ENCODE measurements at regions not wholly inside any gene's neighbourhood (a gene's known extent, or its start where the extent isn't known, plus 50 kb on each side); places are given as distances from the start of the nearest gene placed in this dataset.

DNA sequence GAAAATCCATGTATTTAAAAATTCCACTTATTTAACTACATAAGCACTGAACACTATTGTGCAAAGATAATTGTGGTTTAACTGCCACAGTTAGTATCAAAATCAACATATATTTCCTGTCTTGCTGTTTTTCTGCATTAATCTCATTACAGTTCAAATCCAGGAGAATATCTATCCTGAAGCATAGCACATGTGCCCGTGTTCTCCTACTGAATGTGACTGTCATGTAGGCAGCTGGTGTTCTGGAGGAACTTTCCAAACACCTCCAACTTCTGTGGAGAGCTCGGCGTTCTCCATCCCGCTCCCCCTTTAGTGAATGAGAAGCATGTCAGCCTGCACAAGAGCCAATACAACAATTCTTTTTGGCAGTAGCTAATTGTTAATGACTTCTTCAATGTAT is 76.4 kb upstream of the IKZF1 start:
- no peak overlapping the region for H3K4me2 ChIP-seq
- no peak overlapping the region for H3K9ac ChIP-seq

DNA sequence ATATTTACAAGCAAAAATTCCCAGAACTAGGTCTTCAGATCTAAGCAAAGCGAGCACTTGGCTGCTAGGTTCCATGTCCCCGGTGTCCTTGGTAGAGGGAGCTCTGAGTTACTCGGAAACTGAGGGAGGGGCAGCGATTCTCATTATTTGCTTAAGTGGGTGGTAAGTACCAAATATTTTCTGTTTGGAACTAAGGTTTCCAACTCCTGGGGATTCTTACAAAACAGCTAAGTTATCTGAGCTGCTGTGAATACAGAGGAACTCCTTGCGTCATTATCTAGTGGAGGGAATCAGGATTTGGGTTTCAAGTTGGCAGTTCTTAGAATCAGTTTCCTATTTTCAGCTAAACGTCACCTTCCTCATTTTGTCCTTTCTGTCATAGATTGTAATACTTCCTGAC is 76.8 kb upstream of the IKZF1 start:
- H3K79me2 ChIP-seq (ENCODE audit: insufficient read depth, low read depth): no peaks in the 10 kb centered on the region
- H3K27me3 ChIP-seq (ENCODE audit: insufficient read depth, low read depth): no peaks in the 10 kb centered on the region
- H3K4me3 ChIP-seq (IDR thresholded peaks at IDR 0.05; ENCODE audit: insufficient read depth, low read depth, low read length): no peak overlapping the region
- no peak overlapping the region for H3K9ac ChIP-seq
- no peak overlapping the region for H3K27ac ChIP-seq
- no peaks in the 10 kb centered on the region for H3K4me1 ChIP-seq (ENCODE audit: low read depth, poor library complexity, severe bottlenecking)
- H2AFZ ChIP-seq (ENCODE audit: low read depth): no peak overlapping the region
- no peaks in the 10 kb centered on the region for H3K36me3 ChIP-seq (ENCODE audit: insufficient read depth)
- TF ChIP-seq, protein P1, sequence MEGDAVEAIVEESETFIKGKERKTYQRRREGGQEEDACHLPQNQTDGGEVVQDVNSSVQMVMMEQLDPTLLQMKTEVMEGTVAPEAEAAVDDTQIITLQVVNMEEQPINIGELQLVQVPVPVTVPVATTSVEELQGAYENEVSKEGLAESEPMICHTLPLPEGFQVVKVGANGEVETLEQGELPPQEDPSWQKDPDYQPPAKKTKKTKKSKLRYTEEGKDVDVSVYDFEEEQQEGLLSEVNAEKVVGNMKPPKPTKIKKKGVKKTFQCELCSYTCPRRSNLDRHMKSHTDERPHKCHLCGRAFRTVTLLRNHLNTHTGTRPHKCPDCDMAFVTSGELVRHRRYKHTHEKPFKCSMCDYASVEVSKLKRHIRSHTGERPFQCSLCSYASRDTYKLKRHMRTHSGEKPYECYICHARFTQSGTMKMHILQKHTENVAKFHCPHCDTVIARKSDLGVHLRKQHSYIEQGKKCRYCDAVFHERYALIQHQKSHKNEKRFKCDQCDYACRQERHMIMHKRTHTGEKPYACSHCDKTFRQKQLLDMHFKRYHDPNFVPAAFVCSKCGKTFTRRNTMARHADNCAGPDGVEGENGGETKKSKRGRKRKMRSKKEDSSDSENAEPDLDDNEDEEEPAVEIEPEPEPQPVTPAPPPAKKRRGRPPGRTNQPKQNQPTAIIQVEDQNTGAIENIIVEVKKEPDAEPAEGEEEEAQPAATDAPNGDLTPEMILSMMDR (conservative IDR thresholded peaks at IDR 0.05; ENCODE audit: low read depth, low read length): no peak
- H3K4me2 ChIP-seq: no peak overlapping the region
- H4K20me1 ChIP-seq (ENCODE audit: insufficient read depth): no peaks in the 10 kb centered on the region

More for the DNA sequence above, 76.4 kb upstream of the IKZF1 start:
- H3K36me3 ChIP-seq (ENCODE audit: insufficient read depth): no peaks in the 10 kb centered on the region
- H3K27ac ChIP-seq: no peak overlapping the region
- TF ChIP-seq, protein P1 (conservative IDR thresholded peaks at IDR 0.05; ENCODE audit: low read depth, low read length): no peak
- no peaks in the 10 kb centered on the region for H3K4me1 ChIP-seq (ENCODE audit: low read depth, poor library complexity, severe bottlenecking)
- no peak overlapping the region for H2AFZ ChIP-seq (ENCODE audit: low read depth)
- no peaks in the 10 kb centered on the region for H4K20me1 ChIP-seq (ENCODE audit: insufficient read depth)
- H3K79me2 ChIP-seq (ENCODE audit: insufficient read depth, low read depth): no peaks in the 10 kb centered on the region
- no peaks in the 10 kb centered on the region for H3K27me3 ChIP-seq (ENCODE audit: insufficient read depth, low read depth)
- H3K4me3 ChIP-seq (IDR thresholded peaks at IDR 0.05; ENCODE audit: insufficient read depth, low read depth, low read length): no peak overlapping the region

DNA sequence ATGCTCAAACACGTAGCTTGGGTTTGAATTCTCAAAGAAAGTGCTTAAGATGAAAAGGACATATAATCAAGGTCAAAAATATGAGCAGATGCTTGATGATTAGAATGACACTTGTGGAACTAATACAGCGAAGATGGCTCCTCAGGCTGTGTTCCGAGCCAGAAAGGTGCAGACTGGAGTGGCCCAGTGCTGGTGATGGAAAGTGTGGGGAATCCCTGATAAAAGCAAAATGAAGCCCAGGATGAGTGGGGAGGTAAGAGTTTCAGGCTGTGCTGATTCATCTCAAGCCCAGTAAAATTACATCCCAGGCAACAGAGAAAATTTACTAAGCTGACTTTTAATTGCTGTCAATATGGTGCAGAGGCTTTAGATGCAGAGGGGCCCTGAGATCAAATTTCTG is 77.8 kb upstream of the IKZF1 start:
- H3K79me2 ChIP-seq (ENCODE audit: insufficient read depth, low read depth): no peaks in the 10 kb centered on the region
- no peak overlapping the region for H3K4me3 ChIP-seq (IDR thresholded peaks at IDR 0.05; ENCODE audit: insufficient read depth, low read depth, low read length)
- H3K36me3 ChIP-seq (ENCODE audit: insufficient read depth): no peaks in the 10 kb centered on the region
- no peak overlapping the region for H2AFZ ChIP-seq (ENCODE audit: low read depth)
- H4K20me1 ChIP-seq (ENCODE audit: insufficient read depth): no peaks in the 10 kb centered on the region
- H3K27ac ChIP-seq: no peak overlapping the region
- no peak overlapping the region for H3K9ac ChIP-seq
- H3K4me1 ChIP-seq (ENCODE audit: low read depth, poor library complexity, severe bottlenecking): no peaks in the 10 kb centered on the region
- no peak overlapping the region for H3K4me2 ChIP-seq
- H3K27me3 ChIP-seq (ENCODE audit: insufficient read depth, low read depth): no peaks in the 10 kb centered on the region
- TF ChIP-seq, protein P1 (conservative IDR thresholded peaks at IDR 0.05; ENCODE audit: low read depth, low read length): no peak

DNA sequence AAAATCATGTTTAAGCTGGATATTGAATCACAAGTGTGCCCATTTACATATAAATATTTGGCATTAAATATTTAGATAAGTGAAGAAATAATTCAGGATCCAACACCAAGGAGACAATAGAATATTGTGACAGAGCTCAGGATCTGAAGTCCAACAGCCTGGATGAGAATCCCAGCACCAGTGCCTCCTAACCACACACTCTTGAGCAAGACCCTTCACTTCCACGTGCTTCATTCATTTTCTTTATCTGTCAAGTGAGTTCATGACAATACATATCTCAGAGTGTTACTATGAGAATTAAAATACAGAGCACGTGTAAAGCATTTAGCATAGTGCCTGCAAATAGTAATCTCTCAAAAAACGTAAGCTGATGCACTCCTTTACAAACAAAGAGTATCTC is 78.4 kb upstream of the IKZF1 start:
- Histone ChIP-seq H3K4me2 (no peak overlapping the region), H3K27me3 (ENCODE audit: insufficient read depth, low read depth) (no peaks in the 10 kb centered on the region), H3K4me1 (ENCODE audit: low read depth, poor library complexity, severe bottlenecking) (no peaks in the 10 kb centered on the region), H3K27ac (no peak overlapping the region), H3K79me2 (ENCODE audit: insufficient read depth, low read depth) (no peaks in the 10 kb centered on the region), H4K20me1 (ENCODE audit: insufficient read depth) (no peaks in the 10 kb centered on the region), H3K4me3 (IDR thresholded peaks at IDR 0.05; ENCODE audit: insufficient read depth, low read depth, low read length) (no peak overlapping the region), H2AFZ (ENCODE audit: low read depth) (no peak overlapping the region), H3K9ac (no peak overlapping the region), H3K36me3 (ENCODE audit: insufficient read depth) (no peaks in the 10 kb centered on the region)
- TF ChIP-seq, protein P1 (conservative IDR thresholded peaks at IDR 0.05; ENCODE audit: low read depth, low read length): no peak
